Tibial artery (tissue), 4 donors: ENCODE measurements at regions not wholly inside any gene's neighbourhood (a gene's known extent, or its start where the extent isn't known, plus 50 kb on each side); places are given as distances from the start of the nearest gene placed in this dataset.

Source experiments
- DNase-seq, 2 donors: peaks; one replicate each; pipeline ENCODE4 v3.0.0-alpha.2; 2019
- H3K27ac ChIP-seq, 2 donors: fragments of 200-600 bp; sonication (generic) in 1 of 2; 1 replicate in 1 of 2; 2 replicates in 1 of 2; pipeline ENCODE4 v1.5.1; 2018 to 2019; ENCODE audit warnings: mild to moderate bottlenecking in 1 of 2
- H3K27me3 ChIP-seq, 2 donors: fragments of 200-600 bp; sonication (generic) in 1 of 2; one replicate each; pipeline versions ENCODE4 v1.5.1 to v1.6.0; 2016 to 2019
- H3K36me3 ChIP-seq, 3 donors: fragments of 200-600 bp; sonication (generic) in 2 of 3; one replicate each; pipeline ENCODE4 v1.5.1; 2016 to 2019; ENCODE audit warnings: mild to moderate bottlenecking in 2 of 3
- H3K4me1 ChIP-seq, 4 donors: fragments of 200-600 bp; sonication (generic) in 2 of 4; 1 replicate in 3 of 4; 2 replicates in 1 of 4; pipeline ENCODE4 v1.5.1; 2016 to 2019
- H3K4me3 ChIP-seq, 2 donors: fragments of 200-600 bp; sonication (generic) in 1 of 2; 1 replicate in 1 of 2; 2 replicates in 1 of 2; pipeline ENCODE4 v1.5.1; 2018 to 2019; ENCODE audit warnings: mild to moderate bottlenecking in 2 of 2
- H3K9me3 ChIP-seq, 3 donors: fragments of 200-600 bp; sonication (generic) in 1 of 3; one replicate each; pipeline ENCODE4 v1.5.1; 2016 to 2019
- intact Hi-C: fragments of 100-400 bp; cut with DNase I; formaldehyde crosslinking; loops from one replicate; pipeline ENCODE4 v1.15.0; 2023; ENCODE audit warnings: low total_unique reads
- TF ChIP-seq, protein P1 (sequence below), 2 experiments: fragments of 200-600 bp in 1 of 2; fragments of 450-650 bp in 1 of 2; IDR thresholded peaks; one replicate each; pipeline ENCODE4 v1.5.1; 2017 to 2019; ENCODE audit warnings: antibody characterized with exemption in 2 of 2, mild to moderate bottlenecking in 1 of 2, moderate library complexity in 1 of 2

DNA sequence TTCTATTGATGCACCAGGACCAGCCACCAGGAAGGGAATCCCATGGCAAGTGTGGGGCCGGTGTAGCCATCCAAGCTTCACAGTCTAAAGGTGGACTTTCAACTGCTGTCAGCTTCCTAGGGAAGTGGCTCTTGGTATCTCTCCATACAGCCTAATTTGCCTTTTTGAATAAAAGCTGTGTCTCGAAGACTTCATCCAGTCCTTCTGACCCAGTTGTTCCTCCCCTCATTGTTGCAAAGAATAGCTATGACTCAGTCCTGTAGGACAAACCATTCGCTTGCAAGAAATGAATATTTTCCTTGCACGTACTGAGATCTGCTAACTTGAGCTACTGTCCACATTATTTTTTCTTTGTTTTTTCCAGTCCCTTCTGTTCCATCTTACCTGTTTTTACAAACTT, 145.1 kb upstream of the CTSO start:
- DNase-seq = no peak
- H3K27me3 ChIP-seq = no peaks in the 10 kb centered on the region
- intact Hi-C loops = no loop called here
- TF ChIP-seq, protein P1, sequence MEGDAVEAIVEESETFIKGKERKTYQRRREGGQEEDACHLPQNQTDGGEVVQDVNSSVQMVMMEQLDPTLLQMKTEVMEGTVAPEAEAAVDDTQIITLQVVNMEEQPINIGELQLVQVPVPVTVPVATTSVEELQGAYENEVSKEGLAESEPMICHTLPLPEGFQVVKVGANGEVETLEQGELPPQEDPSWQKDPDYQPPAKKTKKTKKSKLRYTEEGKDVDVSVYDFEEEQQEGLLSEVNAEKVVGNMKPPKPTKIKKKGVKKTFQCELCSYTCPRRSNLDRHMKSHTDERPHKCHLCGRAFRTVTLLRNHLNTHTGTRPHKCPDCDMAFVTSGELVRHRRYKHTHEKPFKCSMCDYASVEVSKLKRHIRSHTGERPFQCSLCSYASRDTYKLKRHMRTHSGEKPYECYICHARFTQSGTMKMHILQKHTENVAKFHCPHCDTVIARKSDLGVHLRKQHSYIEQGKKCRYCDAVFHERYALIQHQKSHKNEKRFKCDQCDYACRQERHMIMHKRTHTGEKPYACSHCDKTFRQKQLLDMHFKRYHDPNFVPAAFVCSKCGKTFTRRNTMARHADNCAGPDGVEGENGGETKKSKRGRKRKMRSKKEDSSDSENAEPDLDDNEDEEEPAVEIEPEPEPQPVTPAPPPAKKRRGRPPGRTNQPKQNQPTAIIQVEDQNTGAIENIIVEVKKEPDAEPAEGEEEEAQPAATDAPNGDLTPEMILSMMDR (IDR thresholded peaks at IDR 0.05) = no peak
- H3K27ac ChIP-seq = no peak overlapping the region
- no peak overlapping the region for H3K4me3 ChIP-seq
- no peaks in the 10 kb centered on the region for H3K36me3 ChIP-seq
- H3K4me1 ChIP-seq = no peaks in the 10 kb centered on the region
- no peaks in the 10 kb centered on the region for H3K9me3 ChIP-seq

DNA sequence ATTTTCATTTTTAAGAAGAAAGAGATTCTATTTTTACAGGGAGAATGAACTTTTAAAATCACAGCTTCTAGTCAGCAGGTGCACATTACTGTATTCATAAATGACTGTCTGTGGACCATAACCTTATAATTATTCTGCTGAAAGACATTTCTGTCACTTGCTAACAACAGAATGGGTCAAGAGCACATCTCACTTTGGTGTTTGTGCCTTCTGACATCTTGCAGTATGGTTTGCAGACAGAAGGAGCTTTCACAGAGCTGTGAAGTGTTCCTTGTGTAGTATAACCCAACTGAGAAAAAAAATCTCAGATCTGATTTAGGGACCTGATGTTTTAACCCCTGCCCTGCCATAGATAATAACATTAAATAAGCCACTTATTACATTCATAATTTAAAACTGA, 131.4 kb upstream of the CTSO start:
- no peaks in the 10 kb centered on the region for H3K9me3 ChIP-seq
- no peaks in the 10 kb centered on the region for H3K27me3 ChIP-seq
- no peaks in the 10 kb centered on the region for H3K4me1 ChIP-seq
- intact Hi-C loops = no loop called here
- H3K27ac ChIP-seq = no peak overlapping the region
- no peaks in the 10 kb centered on the region for H3K36me3 ChIP-seq
- no peak overlapping the region for H3K4me3 ChIP-seq
- TF ChIP-seq, protein P1 (IDR thresholded peaks at IDR 0.05) = no peak
- DNase-seq = no peak

GRCh38 chr4:156084373-156084772, 130.7 kb upstream of the CTSO start:
- no peaks in the 10 kb centered on the region for H3K4me1 ChIP-seq
- H3K4me3 ChIP-seq = no peak overlapping the region
- H3K27me3 ChIP-seq = no peaks in the 10 kb centered on the region
- TF ChIP-seq, protein P1 (IDR thresholded peaks at IDR 0.05) = no peak
- H3K9me3 ChIP-seq = no peaks in the 10 kb centered on the region
- intact Hi-C loops = no loop called here
- H3K27ac ChIP-seq = no peak overlapping the region
- no peaks in the 10 kb centered on the region for H3K36me3 ChIP-seq
- DNase-seq = no peak

- TF ChIP-seq, protein P1 (IDR thresholded peaks at IDR 0.05) = no peak
- H3K9me3 ChIP-seq = peaks cover 0 to 14% (median 7%) of the 10 kb centered on the region in 3 donors
- no peaks in the 10 kb centered on the region for H3K4me1 ChIP-seq
- no peak overlapping the region for H3K4me3 ChIP-seq
- no peaks in the 10 kb centered on the region for H3K36me3 ChIP-seq
- H3K27me3 ChIP-seq = no peaks in the 10 kb centered on the region
- DNase-seq = no peak
- no peak overlapping the region for H3K27ac ChIP-seq
- intact Hi-C loops = no loop called here
Observed at GRCh38 chr4:156073976-156074375, 120.3 kb upstream of the CTSO start.

- no peaks in the 10 kb centered on the region for H3K36me3 ChIP-seq
- TF ChIP-seq, protein P1 (IDR thresholded peaks at IDR 0.05) = no peak
- H3K4me1 ChIP-seq = no peaks in the 10 kb centered on the region
- H3K27ac ChIP-seq = no peak overlapping the region
- H3K27me3 ChIP-seq = no peaks in the 10 kb centered on the region
- DNase-seq = no peak
- no peaks in the 10 kb centered on the region for H3K9me3 ChIP-seq
- intact Hi-C loops = no loop called here
- no peak overlapping the region for H3K4me3 ChIP-seq
Observed at GRCh38 chr4:156060661-156061060, 107.0 kb upstream of the CTSO start.

DNA sequence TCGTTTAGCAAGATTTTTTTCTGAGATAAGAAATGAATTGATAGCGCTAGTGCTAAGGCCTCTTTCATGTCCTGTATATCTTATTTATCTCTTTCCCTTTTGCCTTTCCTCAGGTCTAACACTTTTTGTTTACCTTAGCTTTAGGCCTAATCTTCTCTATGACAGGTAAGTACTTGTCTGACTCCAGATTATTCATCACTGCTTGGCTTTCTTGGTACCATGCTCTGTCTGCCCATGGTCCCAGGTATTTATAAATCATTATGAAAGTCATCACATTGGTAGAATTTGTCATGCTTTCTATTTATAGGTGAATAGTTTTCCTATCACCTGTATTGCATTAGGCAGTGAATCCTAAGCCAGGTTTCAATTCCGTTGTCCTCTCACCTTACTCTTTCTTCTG, 99.5 kb upstream of the CTSO start:
- intact Hi-C loops = no loop called here
- no peak for DNase-seq
- Histone ChIP-seq H3K4me1 (no peaks in the 10 kb centered on the region), H3K27ac (no peak overlapping the region), H3K4me3 (no peak overlapping the region), H3K9me3 (no peaks in the 10 kb centered on the region), H3K27me3 (no peaks in the 10 kb centered on the region), H3K36me3 (no peaks in the 10 kb centered on the region)
- TF ChIP-seq, protein P1 (IDR thresholded peaks at IDR 0.05) = no peak
